RWPE2 (cell line): ENCODE measurements at regions not wholly inside any gene's neighbourhood (a gene's known extent, or its start where the extent isn't known, plus 50 kb on each side); places are given as distances from the start of the nearest gene placed in this dataset.
"Not testable (repeated sequence)": the region's sequence is repeated elsewhere in the genome, so short reads cannot be mapped to it uniquely, and the experiment has no call there.

ENCODE experiments used
- ATAC-seq: fragments of 200-7000 bp; cut with Tn5 transposase; 3 replicates; pipeline ENCODE4 v1.9.1; 2021; ENCODE audit warnings: low read depth
- DNase-seq: peaks from one replicate; pipeline ENCODE4 v3.0.0-alpha.2; 2020; ENCODE audit warnings: low spot score
- H3K27ac ChIP-seq: fragments of 450-650 bp; 2 replicates; pipeline ENCODE4 v1.5.1; 2017; ENCODE audit warnings: mild to moderate bottlenecking; ENCODE audit not compliant: poor library complexity, severe bottlenecking
- H3K27me3 ChIP-seq: fragments of 250-450 bp; sonication (Bioruptor Pico); 2 replicates; pipeline ENCODE4 v1.5.1; 2021; ENCODE audit warnings: mild to moderate bottlenecking, moderate library complexity; ENCODE audit not compliant: insufficient read depth, poor library complexity, severe bottlenecking
- H3K36me3 ChIP-seq: fragments of 250-450 bp; sonication (Bioruptor Pico); 2 replicates; pipeline ENCODE4 v1.5.1; 2020; ENCODE audit warnings: low read depth, mild to moderate bottlenecking, moderate library complexity
- H3K4me1 ChIP-seq: fragments of 250-450 bp; sonication (Bioruptor Pico); 2 replicates; pipeline ENCODE4 v1.5.1; 2021; ENCODE audit warnings: mild to moderate bottlenecking, moderate library complexity; ENCODE audit not compliant: insufficient read depth, poor library complexity, severe bottlenecking
- H3K4me3 ChIP-seq: fragments of 250-450 bp; sonication (Bioruptor Pico); 2 replicates; pipeline ENCODE4 v1.5.1; 2021; ENCODE audit warnings: mild to moderate bottlenecking, moderate library complexity; ENCODE audit not compliant: severe bottlenecking
- H3K9me3 ChIP-seq: fragments of 250-450 bp; sonication (Bioruptor Pico); 2 replicates; pipeline ENCODE4 v1.5.1; 2021; ENCODE audit warnings: mild to moderate bottlenecking, moderate library complexity; ENCODE audit not compliant: severe bottlenecking
- CTCF ChIP-seq: fragments of 450-650 bp; IDR thresholded peaks from one replicate; pipeline ENCODE4 v1.5.1; 2017; ENCODE audit warnings: mild to moderate bottlenecking, moderate library complexity; ENCODE audit not compliant: poor library complexity, severe bottlenecking

GRCh38 chr6:134634966-134635365, 314.9 kb downstream of the ALDH8A1 start:
- DNase-seq (no peak), ATAC-seq (no peak)
- Histone ChIP-seq H3K27ac (no peak overlapping the region), H3K4me3 (no peak overlapping the region), H3K27me3 (no peaks in the 10 kb centered on the region), H3K36me3 (no peaks in the 10 kb centered on the region), H3K4me1 (peaks cover 7% of the 10 kb centered on the region), H3K9me3 (no peaks in the 10 kb centered on the region)
- no peak for TF ChIP-seq CTCF

- Histone ChIP-seq H3K4me3 (no peak overlapping the region), H3K27ac (no peak overlapping the region), H3K27me3 (no peaks in the 10 kb centered on the region), H3K9me3 (no peaks in the 10 kb centered on the region), H3K4me1 (peaks cover 7% of the 10 kb centered on the region), H3K36me3 (no peaks in the 10 kb centered on the region)
- no peak for TF ChIP-seq CTCF
- 0 out of 3 replicates have a peak, but pooled peaks have one; percentile 41 for ATAC-seq
- DNase-seq = no peak
These were observed 315.4 kb downstream of the ALDH8A1 start for GRCh38 chr6:134634466-134634865.

- ATAC-seq, H3K36me3 ChIP-seq, H3K27me3 ChIP-seq, DNase-seq, H3K9me3 ChIP-seq, H3K4me1 ChIP-seq, H3K27ac ChIP-seq, H3K4me3 ChIP-seq: not testable (repeated sequence)
These were observed 315.3 kb upstream of the SGK1 start for GRCh38 chr6:134632982-134633940.

- H3K4me1 ChIP-seq = peaks cover 7% of the 10 kb centered on the region
- H3K4me3 ChIP-seq = no peak overlapping the region
- no peak for TF ChIP-seq CTCF
- DNase-seq (no peak), ATAC-seq (no peak)
- H3K36me3 ChIP-seq = no peaks in the 10 kb centered on the region
- no peak overlapping the region for H3K27ac ChIP-seq
- H3K27me3 ChIP-seq = no peaks in the 10 kb centered on the region
- no peaks in the 10 kb centered on the region for H3K9me3 ChIP-seq
These were observed 314.1 kb upstream of the SGK1 start for GRCh38 chr6:134632024-134632423.

GRCh38 chr6:134631398-134631924, 313.5 kb upstream of the SGK1 start:
- ATAC-seq = no peak
- no peak overlapping the region for H3K4me3 ChIP-seq
- no peak for TF ChIP-seq CTCF

More at GRCh38 chr6:134631398-134631924, 313.5 kb upstream of the SGK1 start:
- H3K36me3 ChIP-seq = no peaks in the 10 kb centered on the region
- no peak overlapping the region for H3K27ac ChIP-seq
- H3K4me1 ChIP-seq = peaks cover 7% of the 10 kb centered on the region
- H3K9me3 ChIP-seq = no peaks in the 10 kb centered on the region
- no peak for DNase-seq
- no peaks in the 10 kb centered on the region for H3K27me3 ChIP-seq
